Transverse colon (tissue), 4 donors: ENCODE measurements at regions not wholly inside any gene's neighbourhood (a gene's known extent, or its start where the extent isn't known, plus 50 kb on each side); places are given as distances from the start of the nearest gene placed in this dataset.

Source experiments
- EP300 ChIP-seq: sonication (generic); formaldehyde crosslinking; IDR thresholded peaks from one replicate; pipeline ENCODE4 v1.6.1; 2017; ENCODE audit warnings: antibody characterized with exemption, low read depth
- POLR2A ChIP-seq: fragments of 450-650 bp; IDR thresholded peaks from one replicate; pipeline ENCODE4 v1.6.1; 2016; ENCODE audit warnings: antibody characterized with exemption, mild to moderate bottlenecking, moderate library complexity
- POLR2AphosphoS5 ChIP-seq, 3 donors: sonication (generic); formaldehyde crosslinking; IDR thresholded peaks; one replicate each; pipeline ENCODE4 v1.6.1; 2016; ENCODE audit warnings: antibody characterized with exemption in 3 of 3
- TF ChIP-seq, protein P1 (sequence below), 5 experiments: fragments of 200-600 bp in 3 of 5; fragments of 450-650 bp in 2 of 5; sonication (generic) in 3 of 5; IDR thresholded peaks; 1 replicate in 2 of 5; 2 replicates in 3 of 5; pipeline ENCODE4 v1.5.1; 2016 to 2017; ENCODE audit warnings: antibody characterized with exemption in 5 of 5, inconsistent platforms in 3 of 5, mild to moderate bottlenecking in 2 of 5, moderate library complexity in 1 of 5

DNA sequence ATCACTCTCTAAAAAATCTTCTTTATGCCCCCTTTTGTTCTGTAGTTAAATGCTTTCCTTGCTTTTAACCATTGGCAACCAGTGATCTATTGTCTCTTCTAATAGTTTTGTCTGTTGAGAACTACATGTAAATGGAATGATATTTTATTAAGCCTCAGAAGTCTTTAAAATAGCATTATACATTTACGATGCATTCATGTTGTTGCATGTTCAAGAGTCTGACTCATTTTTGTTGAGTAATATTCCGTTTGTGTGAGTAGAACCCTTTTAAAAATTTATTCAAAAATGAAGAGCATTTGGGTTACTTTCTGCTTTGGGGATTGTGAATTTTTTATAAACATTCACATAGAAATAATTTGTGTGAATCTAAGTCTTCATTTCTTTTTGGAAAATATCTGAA, 1352.9 kb downstream of the NCAM2 start:
- TF ChIP-seq, protein P1, sequence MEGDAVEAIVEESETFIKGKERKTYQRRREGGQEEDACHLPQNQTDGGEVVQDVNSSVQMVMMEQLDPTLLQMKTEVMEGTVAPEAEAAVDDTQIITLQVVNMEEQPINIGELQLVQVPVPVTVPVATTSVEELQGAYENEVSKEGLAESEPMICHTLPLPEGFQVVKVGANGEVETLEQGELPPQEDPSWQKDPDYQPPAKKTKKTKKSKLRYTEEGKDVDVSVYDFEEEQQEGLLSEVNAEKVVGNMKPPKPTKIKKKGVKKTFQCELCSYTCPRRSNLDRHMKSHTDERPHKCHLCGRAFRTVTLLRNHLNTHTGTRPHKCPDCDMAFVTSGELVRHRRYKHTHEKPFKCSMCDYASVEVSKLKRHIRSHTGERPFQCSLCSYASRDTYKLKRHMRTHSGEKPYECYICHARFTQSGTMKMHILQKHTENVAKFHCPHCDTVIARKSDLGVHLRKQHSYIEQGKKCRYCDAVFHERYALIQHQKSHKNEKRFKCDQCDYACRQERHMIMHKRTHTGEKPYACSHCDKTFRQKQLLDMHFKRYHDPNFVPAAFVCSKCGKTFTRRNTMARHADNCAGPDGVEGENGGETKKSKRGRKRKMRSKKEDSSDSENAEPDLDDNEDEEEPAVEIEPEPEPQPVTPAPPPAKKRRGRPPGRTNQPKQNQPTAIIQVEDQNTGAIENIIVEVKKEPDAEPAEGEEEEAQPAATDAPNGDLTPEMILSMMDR (IDR thresholded peaks at IDR 0.05) = no peak
- no peak for TF ChIP-seq EP300
- no peak for TF ChIP-seq POLR2A
- no peak for TF ChIP-seq POLR2AphosphoS5 (IDR thresholded peaks at IDR 0.05)
